ENCODE measurements at regions not wholly inside any gene's neighbourhood (a gene's known extent, or its start where the extent isn't known, plus 50 kb on each side); places are given as distances from the start of the nearest gene placed in this dataset.

DNA sequence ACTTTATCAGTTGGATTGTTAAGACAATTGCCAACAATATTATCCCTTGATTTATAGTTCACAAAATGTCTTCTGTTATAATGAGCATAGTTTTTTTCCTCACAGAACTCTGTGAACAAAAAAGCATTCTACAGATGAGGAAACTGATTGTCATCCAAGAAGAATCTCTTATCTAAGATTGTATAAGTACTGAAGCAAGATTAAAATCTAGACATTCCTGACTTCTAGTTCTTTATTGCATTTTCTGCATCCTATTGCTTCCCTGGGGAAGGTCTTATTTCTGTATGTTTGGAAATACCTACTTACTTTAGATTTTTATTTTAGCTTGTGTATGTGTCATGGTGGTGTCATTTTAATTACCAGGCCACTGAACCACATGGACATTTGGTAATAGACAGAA lies 884.9 kb upstream of the WWC1 start:
- Histone ChIP-seq H3K9me3 (ENCODE audit: low read depth) (no peaks in the 10 kb centered on the region), H3K9me2 (replicated peaks; ENCODE audit: insufficient read depth) (no peaks in the 10 kb centered on the region), H3K27me3 (no peaks in the 10 kb centered on the region), H3K79me2 (no peaks in the 10 kb centered on the region), H3K4me1 (ENCODE audit: insufficient read depth) (no peaks in the 10 kb centered on the region), H3K36me3 (replicated peaks; ENCODE audit: insufficient read depth, low read depth) (no peaks in the 10 kb centered on the region), H3K4me2 (no peak overlapping the region), H2AFZ (no peak overlapping the region), H3K4me3 (no peak overlapping the region), H3K27ac (no peak overlapping the region), H4K20me1 (ENCODE audit: insufficient read depth, poor library complexity, severe bottlenecking) (no peaks in the 10 kb centered on the region)
- TF ChIP-seq CTCF (IDR thresholded peaks at IDR 0.05; ENCODE audit: poor library complexity) = no peak
- no peak for DNase-seq (ENCODE audit: low spot score)

DNA sequence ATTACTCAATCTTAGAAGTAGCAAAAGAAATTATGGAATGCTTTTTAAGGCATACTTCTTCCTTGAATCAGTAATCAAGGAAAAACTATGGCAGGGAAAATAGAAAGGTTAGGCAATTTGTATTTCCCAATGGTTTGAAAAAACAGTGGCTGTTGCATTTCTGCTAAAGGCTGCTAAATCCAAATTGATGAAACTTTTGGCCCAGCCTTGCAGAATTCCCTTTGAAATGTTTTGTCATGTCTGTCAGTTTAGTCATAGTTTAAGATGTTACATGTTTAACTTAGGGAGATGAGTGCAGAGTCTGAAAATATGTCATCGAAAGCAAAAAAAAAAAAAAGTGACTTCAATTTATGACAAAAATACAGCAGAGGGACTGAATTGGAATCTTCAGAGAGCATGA lies 878.9 kb upstream of the WWC1 start:
- no peaks in the 10 kb centered on the region for H3K9me2 ChIP-seq (replicated peaks; ENCODE audit: insufficient read depth)
- H3K27me3 ChIP-seq = peaks cover 2% of the 10 kb centered on the region
- WGBS (ENCODE audit: low lambda C conversion rate, missing lambda C conversion rate) = 100% methylated on average over 1 of the region's 1 CpG
- no peaks in the 10 kb centered on the region for H3K4me1 ChIP-seq (ENCODE audit: insufficient read depth)
- no peak overlapping the region for H3K4me3 ChIP-seq
- H3K9me3 ChIP-seq (ENCODE audit: low read depth) = no peaks in the 10 kb centered on the region
- no peaks in the 10 kb centered on the region for H3K36me3 ChIP-seq (replicated peaks; ENCODE audit: insufficient read depth, low read depth)
- TF ChIP-seq CTCF (IDR thresholded peaks at IDR 0.05; ENCODE audit: poor library complexity) (no peak), EZH2phosphoT487 (IDR thresholded peaks at IDR 0.05; ENCODE audit: low read depth, severe bottlenecking, unreplicated experiment) (no peak), EZH2 (IDR thresholded peaks at IDR 0.05; ENCODE audit: borderline replicate concordance) (no peak)
- no peak overlapping the region for H3K4me2 ChIP-seq
- H3K27ac ChIP-seq = no peak overlapping the region
- H3K79me2 ChIP-seq = no peaks in the 10 kb centered on the region
- H2AFZ ChIP-seq = no peak overlapping the region
- DNase-seq (ENCODE audit: low spot score) = no peak
- H4K20me1 ChIP-seq (ENCODE audit: insufficient read depth, poor library complexity, severe bottlenecking) = no peaks in the 10 kb centered on the region

- Histone ChIP-seq H2AFZ (no peak overlapping the region), H3K79me2 (no peaks in the 10 kb centered on the region), H3K9me2 (replicated peaks; ENCODE audit: insufficient read depth) (no peaks in the 10 kb centered on the region), H3K4me1 (ENCODE audit: insufficient read depth) (no peaks in the 10 kb centered on the region), H3K9me3 (ENCODE audit: low read depth) (no peaks in the 10 kb centered on the region), H3K36me3 (replicated peaks; ENCODE audit: insufficient read depth, low read depth) (no peaks in the 10 kb centered on the region), H3K4me2 (no peak overlapping the region), H4K20me1 (ENCODE audit: insufficient read depth, poor library complexity, severe bottlenecking) (no peaks in the 10 kb centered on the region), H3K27me3 (peaks cover 2% of the 10 kb centered on the region), H3K27ac (no peak overlapping the region), H3K4me3 (no peak overlapping the region)
- DNase-seq (ENCODE audit: low spot score) = no peak
- no peak for TF ChIP-seq EZH2phosphoT487 (IDR thresholded peaks at IDR 0.05; ENCODE audit: low read depth, severe bottlenecking, unreplicated experiment)
- TF ChIP-seq CTCF (IDR thresholded peaks at IDR 0.05; ENCODE audit: poor library complexity) = no peak
- no peak for TF ChIP-seq EZH2 (IDR thresholded peaks at IDR 0.05; ENCODE audit: borderline replicate concordance)
- 79% methylated on average over 5 of the region's 5 CpGs for WGBS (ENCODE audit: low lambda C conversion rate, missing lambda C conversion rate)
Observed at GRCh38 chr5:167413506-167413905, 877.9 kb upstream of the WWC1 start.

- WGBS (ENCODE audit: low lambda C conversion rate, missing lambda C conversion rate) = 81% methylated on average over 4 of the region's 4 CpGs
- TF ChIP-seq EZH2phosphoT487 (IDR thresholded peaks at IDR 0.05; ENCODE audit: low read depth, severe bottlenecking, unreplicated experiment) (no peak), CTCF (IDR thresholded peaks at IDR 0.05; ENCODE audit: poor library complexity) (no peak), EZH2 (IDR thresholded peaks at IDR 0.05; ENCODE audit: borderline replicate concordance) (no peak)
Observed at GRCh38 chr5:167414611-167415010, 876.8 kb upstream of the WWC1 start.

More at GRCh38 chr5:167414611-167415010, 876.8 kb upstream of the WWC1 start:
- no peaks in the 10 kb centered on the region for H3K9me3 ChIP-seq (ENCODE audit: low read depth)
- H3K4me1 ChIP-seq (ENCODE audit: insufficient read depth) = no peaks in the 10 kb centered on the region
- H4K20me1 ChIP-seq (ENCODE audit: insufficient read depth, poor library complexity, severe bottlenecking) = no peaks in the 10 kb centered on the region
- no peak overlapping the region for H3K4me2 ChIP-seq
- no peak overlapping the region for H3K4me3 ChIP-seq
- no peak for DNase-seq (ENCODE audit: low spot score)
- no peaks in the 10 kb centered on the region for H3K79me2 ChIP-seq
- H3K27me3 ChIP-seq = peaks cover 2% of the 10 kb centered on the region
- no peak overlapping the region for H3K27ac ChIP-seq
- no peaks in the 10 kb centered on the region for H3K36me3 ChIP-seq (replicated peaks; ENCODE audit: insufficient read depth, low read depth)
- no peak overlapping the region for H2AFZ ChIP-seq
- no peaks in the 10 kb centered on the region for H3K9me2 ChIP-seq (replicated peaks; ENCODE audit: insufficient read depth)

All from hepatocyte (in vitro differentiated cells).